ENCODE measurements at regions not wholly inside any gene's neighbourhood (a gene's known extent, or its start where the extent isn't known, plus 50 kb on each side); places are given as distances from the start of the nearest gene placed in this dataset.
"Not testable (repeated sequence)": the region's sequence is repeated elsewhere in the genome, so short reads cannot be mapped to it uniquely, and the experiment has no call there.

DNA sequence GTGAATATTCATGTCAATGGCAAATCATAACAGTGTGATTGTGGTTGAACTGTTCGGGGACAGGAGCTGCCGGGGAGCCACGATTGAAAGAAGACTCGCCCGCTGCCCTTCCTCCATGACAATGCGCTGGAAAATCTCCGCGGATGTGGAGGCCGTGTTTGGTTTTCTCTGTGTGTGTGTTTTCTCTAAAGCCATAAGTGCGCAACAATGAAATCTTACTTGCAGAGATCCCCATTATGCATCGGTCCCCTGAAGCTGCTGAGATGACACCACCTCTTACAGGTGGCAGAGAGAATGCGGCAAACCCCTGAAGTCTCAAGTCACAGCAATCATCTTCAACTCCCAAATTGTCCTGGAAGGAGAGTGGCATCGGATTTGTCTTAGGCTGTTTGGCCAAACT, 442.3 kb upstream of the MKI67 start:
- DNase-seq = no peak

DNA sequence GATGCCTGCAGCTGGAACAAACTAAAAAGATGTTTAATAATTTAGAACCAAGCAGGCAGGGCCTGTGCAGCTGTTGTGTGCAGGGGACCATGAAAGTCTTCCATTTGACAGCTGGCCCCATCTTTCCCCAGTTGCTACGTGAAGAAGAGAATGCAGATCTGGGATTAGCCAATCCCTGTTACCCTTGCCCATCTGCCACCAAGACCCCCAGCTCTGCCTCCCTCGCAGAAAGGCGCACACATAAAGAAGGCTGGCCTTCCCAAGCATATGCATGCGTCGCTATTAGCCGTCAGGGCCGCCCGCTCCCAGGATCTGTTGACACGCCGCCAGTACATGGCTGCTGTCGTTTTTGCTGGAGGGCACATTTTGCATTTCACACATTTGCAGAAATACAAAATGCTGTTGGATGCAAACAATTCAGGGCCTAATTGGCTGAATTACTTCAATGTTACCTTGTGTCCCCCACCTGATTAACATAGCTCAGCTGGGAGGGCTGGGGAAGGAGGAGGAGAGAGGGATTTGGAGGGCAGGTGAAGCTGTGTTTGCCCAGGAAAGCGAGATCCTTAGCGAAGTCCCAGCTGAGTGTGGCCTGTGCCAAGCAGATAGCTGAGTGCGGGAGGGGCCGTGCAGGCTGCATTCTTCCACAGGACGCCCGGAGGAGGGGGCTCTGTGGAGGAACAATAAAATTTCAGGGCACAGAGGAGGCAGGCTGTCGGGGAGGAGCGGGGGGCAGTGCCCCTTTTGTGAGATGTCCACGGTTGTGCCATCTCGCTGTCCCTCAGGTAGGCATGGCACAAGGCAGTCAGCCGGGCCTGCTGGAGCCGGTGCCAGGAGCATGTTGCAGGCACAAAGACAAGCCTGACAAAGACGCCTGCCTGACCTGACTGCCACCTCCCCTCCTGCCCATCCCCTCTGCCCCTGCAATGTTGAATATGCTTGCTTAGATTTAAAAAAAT, 443.0 kb upstream of the MKI67 start:
- DNase-seq = no peak

DNA sequence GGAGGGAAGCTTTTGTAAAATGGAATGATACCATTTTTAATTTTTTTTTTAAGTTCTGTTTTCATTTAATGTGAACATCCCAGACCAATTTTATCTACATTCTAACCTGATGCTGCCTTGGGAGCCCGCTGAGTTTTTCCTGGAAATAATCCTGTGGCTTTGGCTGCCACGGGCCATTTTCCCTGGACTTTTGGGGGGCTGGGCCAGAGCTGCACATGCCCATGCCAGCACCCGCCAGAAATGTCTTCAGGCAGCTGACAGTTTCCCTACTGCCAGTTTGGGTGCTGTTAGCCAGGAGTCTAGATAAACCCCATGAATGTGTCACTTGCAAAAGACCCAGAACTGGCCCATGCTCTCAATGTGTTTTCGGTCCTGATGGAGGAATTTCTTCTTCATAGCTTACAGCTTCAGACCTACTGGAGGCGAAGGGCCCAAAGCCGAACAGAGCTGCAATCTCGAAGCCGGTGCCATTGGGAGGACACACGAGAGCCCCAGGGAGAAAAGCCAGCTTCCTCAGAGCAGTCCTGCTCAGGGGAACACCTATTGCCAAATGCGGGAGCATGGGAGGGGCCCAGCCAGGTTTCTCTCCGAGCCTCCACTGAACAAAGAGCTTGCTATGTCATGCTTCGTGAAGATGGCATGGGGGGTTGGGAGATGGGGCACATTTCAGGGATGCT, 444.2 kb upstream of the MKI67 start:
- no peak for DNase-seq

DNA sequence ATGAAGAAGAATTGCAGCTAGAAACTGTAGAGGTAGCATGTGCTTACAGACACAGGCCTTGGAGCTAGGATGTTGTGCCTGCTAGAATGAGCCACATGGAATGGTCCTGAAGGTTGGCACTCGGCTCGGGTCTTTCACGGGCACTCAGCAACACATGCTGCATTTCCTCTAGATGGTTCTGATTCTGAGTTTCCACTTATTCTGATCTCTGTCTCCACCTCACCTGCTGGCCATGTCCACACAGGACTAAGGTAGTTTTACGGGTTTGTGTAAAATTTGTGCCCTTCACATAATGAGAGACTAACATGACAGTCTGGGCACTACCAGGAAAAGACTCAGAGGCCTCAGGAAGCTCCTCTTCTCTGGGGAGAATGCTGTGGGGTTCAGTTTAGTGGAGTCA, 444.8 kb upstream of the MKI67 start:
- no peak for DNase-seq

DNA sequence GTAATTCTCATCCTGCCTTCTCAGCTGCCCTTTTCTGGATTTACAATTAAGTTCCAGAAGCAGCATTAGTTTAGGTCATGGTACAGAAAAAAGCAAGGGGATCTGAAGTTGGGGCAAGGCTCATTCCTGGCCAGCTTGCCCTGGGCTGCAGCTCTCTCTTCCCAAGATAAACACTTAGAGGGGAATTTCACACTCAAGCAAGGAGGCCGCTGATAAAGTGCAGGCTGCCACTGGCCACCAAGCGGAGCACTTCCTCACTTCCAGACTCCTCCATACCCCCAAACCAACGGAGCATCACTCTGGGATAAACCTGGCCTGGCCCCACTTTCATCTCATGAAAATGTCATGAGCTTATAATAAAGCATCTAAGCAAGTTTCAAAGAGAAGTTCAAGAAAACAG, 445.5 kb upstream of the MKI67 start:
- no peak for DNase-seq

DNA sequence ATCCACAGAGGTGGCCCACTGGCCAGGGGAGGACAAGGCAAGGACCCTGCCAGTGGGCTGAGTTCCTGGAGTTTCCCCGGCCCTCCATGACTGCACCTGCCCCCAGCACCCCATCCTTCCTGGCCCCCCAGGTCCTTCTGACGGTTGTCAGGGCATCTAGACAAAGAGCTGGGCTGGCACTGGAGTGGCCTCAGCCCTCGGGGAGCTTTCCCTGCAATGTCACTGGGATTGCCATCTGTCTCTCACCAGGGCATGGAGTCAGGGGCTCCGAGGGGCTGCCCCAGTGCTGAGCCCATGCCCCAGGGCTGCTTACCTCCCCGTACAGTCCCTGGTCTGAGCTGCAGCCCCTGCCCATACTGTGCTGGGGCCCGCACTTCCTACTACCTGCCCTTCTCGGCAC, 446.5 kb upstream of the MKI67 start:
- DNase-seq = no peak

DNA sequence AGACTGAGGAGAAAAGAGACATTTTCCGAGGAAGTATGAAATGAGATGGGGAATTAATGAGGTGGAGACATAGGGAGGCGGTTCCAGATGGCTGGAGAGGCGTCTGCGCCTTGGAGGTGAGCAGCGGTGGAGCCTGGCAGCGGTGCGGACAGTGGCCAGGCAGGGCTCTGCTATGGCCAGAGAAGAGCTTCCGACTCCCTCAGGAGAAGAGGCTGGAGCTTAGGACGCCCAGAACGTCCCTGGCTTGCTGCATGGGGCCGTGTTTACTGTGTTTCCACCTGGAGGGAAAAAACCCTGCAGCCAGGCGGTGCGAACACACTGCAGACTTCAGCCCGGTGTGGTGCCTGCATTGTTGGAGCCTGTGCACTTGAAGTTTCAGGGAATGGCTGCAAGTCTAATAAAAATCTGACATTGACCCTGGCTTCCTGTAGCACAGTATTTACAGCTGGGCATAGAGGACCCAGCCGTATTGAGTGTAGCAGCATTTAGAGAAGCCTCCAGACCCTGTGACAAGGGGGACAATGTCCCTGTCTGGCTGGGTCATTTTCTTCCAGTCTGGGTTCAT, 447.1 kb upstream of the MKI67 start:
- no peak for DNase-seq

DNA sequence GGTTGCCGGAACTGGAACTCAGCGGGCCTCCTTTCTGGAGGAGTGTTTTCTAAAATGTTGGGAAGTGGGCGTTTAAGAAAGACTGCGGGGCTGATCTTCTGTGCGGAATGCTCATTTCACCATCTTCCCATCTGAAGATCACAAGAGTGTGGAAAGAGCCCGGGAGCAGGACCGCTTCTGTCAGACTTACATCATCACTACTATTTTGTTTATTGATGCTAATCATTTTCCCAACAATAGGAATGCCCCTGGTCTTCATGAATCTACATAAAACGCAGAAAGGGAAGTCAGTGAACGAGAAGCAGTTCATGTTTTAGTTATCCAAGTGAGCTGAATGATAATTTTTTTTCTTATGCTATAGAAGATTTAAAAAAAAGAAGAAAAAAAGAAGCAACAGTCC, 447.8 kb upstream of the MKI67 start:
- DNase-seq = no peak

DNA sequence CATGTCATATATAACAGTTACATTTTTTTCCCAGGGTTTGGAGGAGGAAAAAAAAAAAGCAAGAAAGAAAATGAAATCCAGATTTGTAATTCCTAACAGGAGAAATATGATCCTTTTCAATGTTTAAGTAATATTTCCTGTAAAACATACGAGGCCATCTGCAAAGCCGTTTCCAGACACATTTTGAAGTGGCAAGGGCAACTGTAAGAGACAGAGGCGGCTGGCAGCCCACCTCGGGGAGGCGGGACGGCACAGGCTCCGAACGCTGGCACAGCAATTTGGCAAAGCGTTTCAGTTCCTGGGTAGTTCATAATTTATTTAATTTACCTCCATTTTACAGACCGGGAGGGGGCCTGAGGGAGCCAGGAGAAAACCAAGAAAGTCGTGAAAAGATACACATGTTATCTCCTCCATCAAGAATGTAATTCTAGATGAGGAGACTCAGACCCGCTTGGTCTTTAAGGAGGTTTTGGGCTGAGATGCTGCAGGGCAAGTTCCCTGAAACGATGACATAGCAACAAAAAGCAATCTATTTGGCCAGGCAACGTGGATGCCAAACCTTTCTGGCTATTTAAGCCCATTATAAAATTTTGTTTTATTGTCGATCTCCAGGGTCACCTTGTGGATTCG, 448.5 kb upstream of the MKI67 start:
- no peak for DNase-seq

DNA sequence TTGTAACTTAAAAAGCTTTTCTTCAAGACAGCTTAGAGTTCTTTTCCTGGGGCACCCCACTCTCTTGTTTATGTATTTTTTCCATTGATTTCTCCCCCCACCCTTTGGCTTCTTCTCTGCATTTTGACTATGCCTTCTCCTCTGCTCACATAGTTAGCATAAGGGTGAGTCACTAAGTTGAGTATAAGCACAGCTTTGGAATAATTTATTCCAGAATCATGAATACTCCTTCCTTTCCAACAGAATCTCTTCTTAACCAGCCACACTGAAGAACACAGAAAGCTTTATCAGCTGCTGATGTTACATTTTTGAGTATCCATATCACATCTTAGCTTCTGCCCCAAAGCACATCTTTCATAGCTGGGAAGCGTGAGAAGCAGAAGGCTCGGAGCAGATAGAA, 449.5 kb upstream of the MKI67 start:
- DNase-seq = no peak

DNA sequence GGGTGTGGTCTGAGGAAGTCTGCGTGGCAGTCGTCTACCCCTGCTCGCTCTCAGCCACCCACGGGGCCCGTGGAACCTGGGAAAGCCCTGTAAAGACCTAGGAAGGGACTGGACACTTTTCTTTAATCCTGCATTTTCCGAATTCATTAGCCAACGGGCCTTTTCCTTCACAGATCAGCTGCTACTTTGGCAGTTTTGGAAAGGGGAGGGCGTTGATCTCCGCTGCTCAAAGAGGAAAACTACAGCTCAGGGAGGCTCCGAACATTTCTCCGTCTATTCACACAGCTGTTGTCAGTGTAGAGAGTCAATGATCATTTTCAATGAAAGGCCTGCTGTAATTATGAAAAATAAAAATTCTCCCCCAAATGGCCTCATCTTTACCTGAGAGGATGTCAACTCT, 450.1 kb upstream of the MKI67 start:
- DNase-seq = no peak

DNA sequence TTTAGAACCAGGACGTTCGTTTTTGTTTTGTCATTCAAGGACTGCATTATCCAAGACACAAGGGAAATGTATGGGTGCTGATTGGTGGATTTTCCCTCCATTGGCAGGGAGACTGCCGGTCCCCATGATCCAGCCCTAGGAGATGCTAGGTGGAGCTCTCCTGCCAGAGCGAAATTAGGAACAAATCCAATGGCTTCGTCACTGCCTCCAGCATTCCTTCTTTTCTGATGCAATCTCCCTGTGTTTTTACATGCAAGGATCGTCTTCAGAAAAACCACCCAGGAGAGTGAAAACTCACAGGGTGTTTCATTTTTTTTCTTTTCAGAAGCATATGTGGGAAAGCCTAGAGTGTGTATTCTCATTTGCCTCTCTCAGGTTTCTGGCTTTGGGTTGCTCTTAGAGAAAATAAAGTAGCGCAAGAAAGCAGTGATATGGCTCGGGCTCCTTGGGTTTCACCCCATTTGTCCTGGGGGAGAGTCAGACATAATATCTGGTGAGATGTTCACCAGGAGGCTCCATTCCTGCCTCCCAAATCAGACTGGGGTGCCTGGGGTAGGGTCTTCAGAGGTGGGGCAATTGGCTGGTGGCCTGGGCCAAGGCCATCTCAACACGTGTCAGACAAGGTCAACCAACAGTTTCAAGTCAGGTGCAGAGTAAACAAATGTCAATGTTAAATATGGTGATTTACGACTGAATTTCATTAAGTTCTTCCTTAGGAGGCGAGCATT, 450.9 kb upstream of the MKI67 start:
- DNase-seq = no peak

DNA sequence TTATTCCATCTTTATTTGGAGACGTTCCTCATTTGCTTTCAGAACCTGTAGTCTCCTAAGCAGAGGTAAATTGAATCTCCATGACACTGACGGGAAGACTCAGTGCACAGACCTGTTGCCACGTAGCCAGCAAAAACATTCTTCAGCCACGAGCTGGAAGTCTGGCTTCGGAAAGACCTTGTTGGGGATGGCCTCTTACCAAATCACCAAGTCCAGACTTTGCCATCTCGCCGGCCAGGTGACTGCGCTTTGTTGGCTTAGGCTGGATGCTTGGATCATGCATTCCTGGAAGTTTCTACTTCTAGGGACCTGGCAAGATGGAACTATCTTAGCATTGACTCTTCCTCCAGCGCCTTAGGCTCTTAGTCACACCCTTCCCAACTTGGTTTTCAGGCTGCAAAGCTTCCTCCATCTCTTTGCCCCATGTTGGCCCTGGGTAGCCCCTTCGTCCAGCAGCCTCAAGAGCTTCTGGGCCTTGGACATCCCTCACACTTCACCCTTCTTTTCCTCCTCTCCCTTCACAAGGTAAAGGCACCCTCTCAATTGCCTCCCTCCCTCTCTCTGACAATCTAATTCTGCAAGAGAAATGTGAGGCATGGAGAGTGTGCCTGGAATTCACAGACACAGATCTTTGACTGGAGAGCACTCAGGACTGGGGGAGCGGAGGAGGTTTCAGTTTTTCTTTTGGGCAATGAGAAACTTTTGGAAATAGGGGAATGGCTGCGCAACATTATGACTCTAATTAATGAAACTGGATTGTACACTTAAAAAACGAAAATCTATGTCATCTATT, 451.9 kb upstream of the MKI67 start:
- DNase-seq = no peak

DNA sequence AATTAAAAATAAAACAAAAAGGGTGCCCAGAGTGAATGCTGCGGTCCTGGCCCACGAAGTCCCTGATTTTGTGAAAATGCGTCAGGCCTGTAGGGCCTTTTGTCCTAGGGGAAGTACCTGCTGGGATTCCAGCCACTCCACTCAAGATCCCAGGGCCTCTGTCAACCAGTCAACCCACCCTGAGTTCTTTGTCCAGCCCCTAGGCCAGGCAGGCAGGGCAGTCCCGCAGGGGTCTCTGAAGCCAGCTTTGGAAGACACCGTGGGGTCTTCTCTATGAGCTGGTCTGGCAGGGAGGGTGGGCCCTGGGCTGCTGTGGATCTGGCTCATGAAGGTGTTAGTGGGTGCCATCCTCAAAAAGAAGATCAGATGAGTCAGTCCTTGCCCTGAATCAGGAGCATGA, 452.5 kb upstream of the MKI67 start:
- DNase-seq = no peak

DNA sequence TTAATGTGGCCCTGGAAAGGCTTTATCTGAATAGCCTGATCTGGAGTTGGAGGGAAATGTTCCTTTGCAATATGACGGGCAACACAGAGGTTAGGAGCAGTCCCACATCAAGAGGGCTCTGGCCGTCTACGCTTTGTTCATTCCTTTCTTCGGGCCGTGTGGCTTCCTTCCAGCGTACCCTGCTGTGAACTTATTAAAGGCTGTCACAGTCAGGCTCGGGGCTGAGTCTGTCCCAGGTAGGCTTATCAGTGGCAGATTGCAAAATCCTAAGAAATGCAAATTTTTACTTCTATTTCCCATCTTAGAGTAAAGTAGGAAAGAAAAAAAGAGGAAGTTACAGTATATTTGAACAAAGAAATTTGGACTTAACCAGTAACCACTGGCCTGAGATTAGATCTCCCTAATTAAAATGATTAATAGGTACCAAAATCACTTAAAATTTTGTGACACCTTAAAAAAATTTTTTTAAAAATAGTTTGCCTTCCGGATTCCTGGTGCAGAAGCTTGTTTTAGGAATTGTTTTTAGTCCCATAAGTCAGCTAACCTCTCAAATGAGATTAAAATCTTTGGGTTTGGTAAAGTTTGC, 453.1 kb upstream of the MKI67 start:
- no peak for DNase-seq

DNA sequence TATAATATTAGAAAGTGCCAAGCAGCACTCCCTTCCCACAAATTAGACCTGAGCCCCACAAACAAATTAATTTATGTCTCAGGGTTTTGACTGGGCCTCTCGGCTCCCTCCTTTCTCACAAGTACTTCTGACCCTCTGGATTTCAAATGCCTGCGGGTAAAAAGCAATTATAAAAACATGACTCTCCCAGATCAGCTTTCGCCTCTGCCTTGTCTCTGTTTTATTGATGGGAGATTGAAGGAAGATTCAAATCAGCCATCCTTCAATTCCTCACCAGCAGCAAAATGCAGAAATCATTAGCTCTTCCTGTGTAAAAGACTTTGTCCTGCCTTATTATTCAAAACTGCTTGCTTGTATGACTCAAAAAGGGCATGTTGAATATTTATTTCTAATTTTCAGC, 453.7 kb upstream of the MKI67 start:
- no peak for DNase-seq

DNA sequence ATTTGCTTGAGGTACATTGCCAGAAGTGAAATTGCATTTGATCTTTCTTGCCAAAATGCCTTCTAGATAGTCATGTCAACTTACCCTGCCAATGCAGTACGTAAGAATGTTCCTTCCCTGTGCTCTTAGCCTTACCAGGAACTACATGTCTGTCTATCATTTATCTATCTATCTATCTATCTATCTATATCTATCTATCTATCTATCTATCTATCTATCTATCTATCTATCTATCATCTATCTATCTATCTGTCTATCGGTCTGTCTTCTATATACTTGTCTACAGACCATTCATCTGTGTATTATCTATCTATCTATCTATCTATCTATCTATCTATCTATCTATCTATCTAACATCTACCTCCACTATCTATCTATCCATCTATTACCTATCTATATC, 456.9 kb upstream of the MKI67 start:
- not testable (repeated sequence) for DNase-seq

DNA sequence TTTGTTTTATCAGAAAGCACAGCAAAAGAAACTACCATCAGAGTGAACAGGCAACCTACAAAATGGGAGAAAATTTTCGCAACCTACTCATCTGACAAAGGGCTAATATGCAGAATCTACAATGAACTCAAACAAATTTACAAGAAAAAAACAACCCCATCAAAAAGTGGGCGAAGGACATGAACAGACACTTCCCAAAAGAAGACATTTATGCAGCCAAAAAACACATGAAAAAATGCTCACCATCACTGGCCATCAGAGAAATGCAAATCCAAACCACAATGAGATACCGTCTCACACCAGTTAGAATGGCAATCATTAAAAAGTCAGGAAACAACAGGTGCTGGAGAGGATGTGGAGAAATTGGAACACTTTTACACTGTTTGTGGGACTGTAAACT, 460.4 kb upstream of the MKI67 start:
- DNase-seq = not testable (repeated sequence)

DNA sequence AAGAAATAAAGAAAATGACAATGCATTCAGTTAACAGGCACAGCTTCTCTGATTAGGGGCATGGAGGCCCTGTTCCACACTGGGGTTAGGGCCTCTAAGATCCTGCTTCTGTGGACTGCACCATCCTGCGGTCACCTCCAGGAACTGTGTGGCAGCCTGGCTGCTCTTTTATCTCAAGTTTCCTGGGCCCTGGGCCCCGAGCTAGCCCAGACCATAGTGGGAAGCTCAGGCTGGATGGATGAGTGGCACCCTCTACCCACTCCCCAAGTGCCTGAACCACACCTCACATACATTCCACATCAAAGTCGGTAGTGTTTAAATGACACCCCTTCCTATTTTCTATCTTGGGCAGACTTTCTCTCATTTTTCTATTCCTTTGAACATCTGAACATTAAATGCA, 461.5 kb upstream of the MKI67 start:
- no peak for DNase-seq

DNA sequence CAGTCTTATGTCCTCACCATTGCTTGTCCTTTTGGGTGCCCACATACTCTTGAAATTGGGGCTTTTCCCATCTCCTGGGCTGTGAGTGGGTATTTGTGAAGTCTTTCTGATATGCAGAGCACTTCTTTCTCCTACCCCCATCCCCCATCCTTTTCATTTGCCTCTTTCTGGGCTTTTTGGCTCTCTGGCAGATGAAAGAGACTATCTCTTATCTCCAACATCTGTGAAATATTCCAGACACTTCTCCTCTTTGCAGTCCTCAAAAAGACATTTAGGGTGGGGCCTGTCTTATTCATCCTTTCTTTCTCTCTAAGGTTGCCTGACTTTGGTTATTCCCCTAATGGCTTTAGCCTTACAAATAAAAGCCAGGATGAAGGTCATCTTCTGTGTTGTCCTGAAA, 462.2 kb upstream of the MKI67 start:
- no peak for DNase-seq

DNA sequence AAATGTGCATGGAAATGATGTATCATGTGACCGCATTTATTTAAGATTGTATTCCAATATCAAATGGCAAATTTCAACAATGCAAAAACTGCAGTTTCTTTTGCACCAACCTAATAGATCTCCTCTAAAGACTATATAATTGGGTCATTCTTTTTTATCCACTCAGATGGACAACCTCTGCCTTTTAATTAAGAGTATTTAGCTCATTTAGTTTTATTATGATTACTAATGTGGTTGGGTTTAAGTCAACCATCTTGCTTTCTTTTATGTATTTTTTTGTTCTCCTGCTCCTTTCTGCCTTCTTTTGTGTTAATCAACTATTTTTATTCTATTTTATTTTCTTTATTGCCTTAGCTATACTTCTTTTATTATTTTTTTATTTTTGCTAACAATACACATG, 468.5 kb upstream of the MKI67 start:
- no peak for DNase-seq

DNA sequence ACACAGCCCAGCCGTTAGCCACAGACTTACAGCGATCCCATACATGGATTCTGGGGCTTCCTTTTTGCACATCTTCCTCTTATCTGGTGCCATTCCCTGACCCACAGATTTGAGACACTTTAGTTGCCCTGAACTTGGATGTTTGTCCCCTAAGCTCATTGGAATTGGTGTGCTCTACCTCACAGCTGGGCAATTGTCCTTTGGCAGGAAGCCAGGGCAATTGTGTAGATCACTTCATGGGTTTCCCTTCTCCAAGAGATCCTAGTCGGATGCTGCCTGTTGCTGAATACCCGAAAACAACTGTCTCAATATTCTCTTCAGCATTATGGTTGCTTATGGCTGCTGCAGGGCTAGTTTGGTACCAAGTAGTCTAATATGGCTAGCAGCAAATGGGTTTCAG, 470.7 kb upstream of the MKI67 start:
- DNase-seq = no peak
